CD4-positive, alpha-beta T cell treated with Interleukin-1 beta for 1 hour (primary cell): ENCODE measurements at regions not wholly inside any gene's neighbourhood (a gene's known extent, or its start where the extent isn't known, plus 50 kb on each side); places are given as distances from the start of the nearest gene placed in this dataset.
"Not testable (repeated sequence)": the region's sequence is repeated elsewhere in the genome, so short reads cannot be mapped to it uniquely, and the experiment has no call there.

Experiments
- DNase-seq, 2 donors: peaks; one replicate each; pipeline ENCODE4 v3.0.0-alpha.2; 2020 to 2022

DNA sequence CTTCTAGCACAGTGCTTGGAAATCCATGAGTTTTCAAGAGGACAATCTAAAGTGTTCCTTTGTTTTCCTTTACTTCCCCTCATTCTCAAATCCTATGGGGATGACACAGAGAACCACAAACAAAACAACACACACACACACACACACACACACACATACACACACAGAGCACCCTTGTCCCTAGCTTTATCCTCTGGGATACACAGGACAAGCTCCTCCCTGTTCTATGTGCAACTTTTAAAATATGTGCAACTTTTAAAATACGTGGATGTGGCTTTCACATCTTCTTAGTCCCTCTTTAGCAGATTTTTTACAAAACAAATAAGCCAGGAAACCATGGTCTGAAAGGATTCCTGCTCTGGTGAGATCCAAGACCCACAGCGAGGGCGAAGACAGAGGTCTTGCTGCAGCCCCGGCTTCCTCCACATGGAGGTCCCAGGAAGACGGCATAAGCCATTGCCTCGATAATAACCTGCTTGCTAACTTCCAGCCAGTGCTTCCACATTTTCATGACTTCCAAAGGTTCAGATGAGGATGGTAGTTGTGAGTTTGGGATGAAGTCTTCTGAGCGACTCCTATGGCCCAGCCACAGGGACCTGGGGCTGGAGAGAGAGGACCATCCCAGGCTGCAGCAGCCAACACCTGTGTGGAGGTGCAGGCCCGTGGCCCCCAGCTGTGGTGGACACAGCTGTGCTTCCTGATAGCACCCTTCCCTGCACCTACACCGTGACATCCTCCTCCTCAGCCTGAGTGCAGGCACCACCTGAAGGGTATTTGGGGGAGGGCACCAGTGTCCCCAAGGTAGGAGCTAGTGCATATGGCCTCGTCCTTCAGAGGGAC lies 62.8 kb upstream of the CD93 start:
- DNase-seq: no peak

- DNase-seq: peak in 1 of 2 donors; percentile 80
Observed at GRCh38 chr20:23147964-23148730, 62.0 kb upstream of the CD93 start.

GRCh38 chr20:23147647-23147963 lies 61.5 kb upstream of the CD93 start:
- no peak for DNase-seq

GRCh38 chr20:23146857-23147637 lies 60.9 kb upstream of the CD93 start:
- DNase-seq: no peak

DNA sequence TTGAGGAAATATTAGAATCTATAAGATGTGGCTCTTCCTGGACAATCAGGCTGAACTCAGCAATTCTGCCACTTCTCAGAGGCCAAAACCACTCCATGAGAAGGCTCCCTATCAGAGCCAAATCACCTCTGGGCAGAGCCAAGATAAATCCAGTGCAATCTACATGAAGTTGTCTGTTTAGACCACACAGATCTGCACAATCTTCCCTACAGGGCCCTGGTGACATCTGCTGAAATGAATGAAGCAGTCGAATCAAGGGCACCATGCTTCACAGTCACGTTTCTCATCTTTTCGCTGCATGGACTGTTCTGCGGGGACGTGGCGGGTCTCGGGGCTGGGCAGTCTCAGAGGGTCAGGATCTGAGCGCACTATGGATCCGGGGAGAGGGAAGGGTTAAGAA lies 60.1 kb upstream of the CD93 start:
- DNase-seq: no peak

GRCh38 chr20:23145281-23145700 lies 59.2 kb upstream of the CD93 start:
- peak in 1 of 2 donors; percentile 35 for DNase-seq

DNA sequence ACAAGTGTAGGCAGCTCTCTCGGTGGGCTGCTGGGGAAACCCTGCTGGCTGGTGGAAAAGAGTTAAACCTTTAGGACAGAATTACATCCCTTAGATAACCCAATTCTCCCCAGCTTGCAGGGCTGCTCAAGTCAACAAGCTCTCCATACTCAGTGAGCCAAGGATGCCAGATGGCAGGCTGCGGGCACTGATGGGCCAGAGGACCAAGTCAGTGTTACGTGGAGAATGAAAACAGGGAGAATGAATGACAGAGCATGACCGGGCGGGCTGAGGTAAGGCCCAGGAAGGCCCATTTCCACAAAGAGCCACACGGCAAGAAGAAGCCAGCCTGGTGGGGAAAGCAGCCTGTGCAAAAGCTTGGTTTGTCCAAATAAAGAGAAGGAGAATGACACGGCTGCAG lies 58.7 kb upstream of the CD93 start:
- no peak for DNase-seq

- no peak for DNase-seq
Observed at GRCh38 chr20:23143986-23144690, 58.0 kb upstream of the CD93 start.

- peak in 1 of 2 donors; percentile 59 for DNase-seq
Observed at GRCh38 chr20:23143098-23143497, 57.0 kb upstream of the CD93 start.

GRCh38 chr20:23142162-23143050 lies 56.3 kb upstream of the CD93 start:
- peak in 1 of 2 donors; percentile 16 for DNase-seq

DNA sequence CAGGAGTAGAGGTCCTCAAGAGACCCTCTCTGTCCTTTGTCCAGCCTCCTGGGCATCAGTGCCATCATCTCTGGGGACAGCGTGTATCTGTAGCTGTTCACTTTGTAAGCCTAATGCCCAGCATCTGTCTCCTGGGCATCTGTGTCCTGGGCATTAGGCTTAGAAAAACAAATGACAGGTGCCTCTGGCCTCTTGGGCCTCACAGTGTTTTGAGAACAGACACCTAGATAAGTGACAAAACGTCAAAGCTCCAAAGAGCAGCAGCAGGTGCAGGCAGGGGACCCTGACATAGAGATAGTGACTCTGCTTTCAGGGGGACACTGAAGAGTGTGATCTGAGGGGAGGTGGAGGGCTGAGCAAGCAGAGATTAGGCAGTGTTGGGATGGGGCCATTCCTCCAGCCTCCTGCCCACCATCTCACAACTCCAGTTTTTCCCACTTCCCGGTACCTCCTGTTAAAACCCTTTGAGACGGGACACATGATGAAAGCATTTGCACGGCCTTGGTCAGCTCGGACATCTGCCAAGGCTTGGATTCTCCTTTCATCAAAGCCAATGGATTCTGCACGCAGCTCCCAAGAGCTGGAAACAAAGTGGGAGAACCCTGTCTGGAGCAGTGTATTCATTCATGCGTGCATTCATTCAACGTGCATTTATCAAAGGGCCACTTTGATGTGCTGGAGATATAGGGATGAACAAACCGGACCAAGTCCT lies 55.5 kb upstream of the CD93 start:
- DNase-seq: no peak

GRCh38 chr20:23140991-23141390 lies 54.9 kb upstream of the CD93 start:
- peak in 1 of 2 donors; percentile 25 for DNase-seq

DNA sequence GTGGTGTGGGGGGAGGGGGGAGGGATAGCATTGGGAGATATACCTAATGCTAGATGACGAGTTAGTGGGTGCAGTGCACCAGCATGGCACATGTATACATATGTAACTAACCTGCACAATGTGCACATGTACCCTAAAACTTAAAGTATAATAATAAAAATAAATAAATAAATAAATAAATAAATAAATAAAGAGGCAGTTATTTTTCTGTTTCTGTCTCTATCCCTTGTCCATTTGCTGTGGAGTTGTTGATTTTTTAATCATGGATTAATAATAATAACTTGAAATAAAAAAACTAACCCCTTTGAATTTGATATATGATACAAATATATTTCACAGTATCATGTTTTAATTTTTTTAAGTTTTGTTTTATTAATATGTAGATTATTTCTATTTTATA lies 53.9 kb upstream of the CD93 start:
- not testable (repeated sequence) for DNase-seq

DNA sequence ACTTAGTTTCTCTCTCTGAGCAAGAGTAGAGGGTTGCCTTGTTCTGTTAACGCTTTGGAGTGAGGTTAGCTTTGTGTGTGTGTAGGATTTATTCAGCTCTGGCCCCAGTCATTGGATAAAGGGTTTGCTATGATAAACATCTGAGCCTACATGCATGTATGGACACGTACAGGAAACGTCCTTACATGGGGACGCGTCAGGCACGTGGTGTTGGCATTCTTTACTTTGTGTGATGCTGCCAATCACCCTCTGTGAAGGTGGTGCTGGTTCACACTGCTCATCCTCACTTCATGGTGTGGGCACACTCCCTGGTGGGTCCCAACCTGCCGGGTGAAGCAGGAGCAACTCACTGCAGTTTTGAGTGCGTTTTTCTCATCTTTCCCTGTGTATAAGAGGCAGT lies 53.4 kb upstream of the CD93 start:
- DNase-seq: no peak

- no peak for DNase-seq
Observed at GRCh38 chr20:23138682-23139081, 52.6 kb upstream of the CD93 start.

DNA sequence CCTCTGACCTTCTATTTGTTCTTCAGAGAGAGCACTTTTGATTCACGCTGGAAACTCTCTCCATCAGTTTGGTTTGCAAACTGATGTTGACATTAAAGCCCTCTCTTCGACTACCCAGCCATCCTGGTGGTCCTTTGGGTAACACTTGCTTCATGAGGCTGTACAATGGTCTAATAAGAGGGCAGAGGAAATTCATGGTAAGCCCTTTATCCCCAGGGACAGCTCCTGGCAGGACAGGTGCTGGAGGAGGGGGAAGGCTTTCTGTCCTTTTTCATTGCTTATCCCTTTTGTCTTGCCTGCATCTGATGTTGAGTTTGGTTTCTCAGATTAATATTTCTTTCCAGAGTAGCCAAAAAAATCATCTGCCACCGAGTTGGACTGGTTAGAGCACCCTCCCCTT lies 52.1 kb upstream of the CD93 start:
- no peak for DNase-seq

DNA sequence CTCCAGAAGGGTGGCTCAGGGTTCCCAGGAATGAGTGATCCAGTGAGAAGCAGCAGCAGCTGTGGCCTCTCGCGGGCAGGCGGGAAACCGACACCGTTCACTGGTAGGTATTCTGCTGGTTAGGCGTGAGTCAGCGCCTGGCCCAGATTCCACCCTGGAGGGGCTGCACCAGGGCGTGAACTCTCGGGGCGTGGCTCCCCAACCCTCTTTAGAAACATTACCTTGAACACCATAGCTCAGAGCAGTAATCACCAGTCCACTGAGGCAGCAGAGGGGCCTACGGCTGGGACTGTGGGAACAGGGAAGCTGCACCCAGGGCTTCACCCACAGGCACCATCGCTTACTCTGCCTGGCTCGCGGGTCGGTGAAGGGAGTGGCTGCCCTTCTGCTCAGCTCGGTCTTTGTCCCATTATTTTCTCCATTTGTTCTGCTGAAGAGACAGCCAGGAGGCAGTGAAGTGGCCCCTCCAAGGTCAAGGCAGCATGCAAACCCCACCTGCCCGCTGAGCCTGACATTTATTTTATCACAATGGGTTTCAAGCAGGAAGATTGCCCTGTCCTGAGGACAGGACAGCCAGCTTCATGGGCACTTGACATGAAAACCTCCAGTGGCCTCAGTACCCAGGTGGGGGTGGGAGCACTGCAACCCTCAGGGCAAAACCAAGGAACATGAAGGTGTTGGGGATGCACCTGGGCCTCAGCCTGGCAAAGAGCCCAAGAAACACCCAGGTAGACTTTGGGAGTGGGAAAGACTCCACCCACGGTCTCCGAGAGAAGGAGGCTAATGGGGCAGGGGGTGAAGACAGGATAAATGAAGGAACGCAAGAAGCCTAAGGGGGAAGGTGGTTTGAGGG lies 51.0 kb upstream of the CD93 start:
- DNase-seq: no peak

- peak in 1 of 2 donors; percentile 43 for DNase-seq
Observed at GRCh38 chr20:23135449-23136420, 49.6 kb upstream of the CD93 start.
